IMR-90 (cell line): ENCODE measurements at regions not wholly inside any gene's neighbourhood (a gene's known extent, or its start where the extent isn't known, plus 50 kb on each side); places are given as distances from the start of the nearest gene placed in this dataset.

Source experiments
- CEBPB ChIP-seq: IDR thresholded peaks from 2 replicates; pipeline ENCODE4 v1.6.1; 2012; ENCODE audit warnings: low read depth, low read length, improper control_type of control experiment
- CTCF ChIP-seq: conservative IDR thresholded peaks from 2 replicates; pipeline ENCODE4 v1.5.1; 2012; ENCODE audit warnings: mild to moderate bottlenecking, low read depth, low read length, improper control_type of control experiment
- POLR2A ChIP-seq: IDR thresholded peaks from 2 replicates; pipeline ENCODE4 v1.6.1; 2012; ENCODE audit warnings: mild to moderate bottlenecking, low read depth, low read length
- SMC3 ChIP-seq: fragments of 150-350 bp; IDR thresholded peaks from 2 replicates; pipeline ENCODE4 v1.6.1; 2016; ENCODE audit warnings: low read depth, mild to moderate bottlenecking, antibody characterized with exemption, low read length, moderate library complexity

- TF ChIP-seq CTCF, result no peak
- TF ChIP-seq POLR2A, result no peak
- TF ChIP-seq SMC3, result no peak
- no peak for TF ChIP-seq CEBPB
Observed at GRCh38 chr1:96409087-96409486, 312.5 kb upstream of the PTBP2 start.
